ENCODE measurements at regions not wholly inside any gene's neighbourhood (a gene's known extent, or its start where the extent isn't known, plus 50 kb on each side); places are given as distances from the start of the nearest gene placed in this dataset.
"Not testable (repeated sequence)": the region's sequence is repeated elsewhere in the genome, so short reads cannot be mapped to it uniquely, and the experiment has no call there.

GRCh38 chr3:17823036-17823435 is 80.6 kb upstream of the TBC1D5 start:
- DNase-seq: no peak
- no peaks in the 10 kb centered on the region for H3K4me1 Mint-ChIP-seq
- no peaks in the 10 kb centered on the region for H3K36me3 Mint-ChIP-seq (ENCODE audit: low read depth)
- peaks cover 23% of the 10 kb centered on the region for H3K27me3 Mint-ChIP-seq
- H3K27ac Mint-ChIP-seq: no peak overlapping the region
- no peaks in the 10 kb centered on the region for H3K9me3 Mint-ChIP-seq
- CTCF ChIA-PET: interaction anchor here (2.2 kb wide), 1 partner anchor 18 kb away, joined by 7 read pairs; no protein-coding TSS in a partner anchor
- H3K4me3 Mint-ChIP-seq: no peak overlapping the region
- POLR2A ChIA-PET: no interaction called here

GRCh38 chr3:17820704-17821103 is 78.3 kb upstream of the TBC1D5 start:
- H3K36me3 Mint-ChIP-seq (ENCODE audit: low read depth): no peaks in the 10 kb centered on the region
- peaks cover 3% of the 10 kb centered on the region for H3K9me3 Mint-ChIP-seq
- no peaks in the 10 kb centered on the region for H3K4me1 Mint-ChIP-seq
- POLR2A ChIA-PET: no interaction called here
- DNase-seq: no peak
- peaks cover 15% of the 10 kb centered on the region for H3K27me3 Mint-ChIP-seq
- no peak overlapping the region for H3K4me3 Mint-ChIP-seq
- H3K27ac Mint-ChIP-seq: no peak overlapping the region
- CTCF ChIA-PET: no interaction called here

DNA sequence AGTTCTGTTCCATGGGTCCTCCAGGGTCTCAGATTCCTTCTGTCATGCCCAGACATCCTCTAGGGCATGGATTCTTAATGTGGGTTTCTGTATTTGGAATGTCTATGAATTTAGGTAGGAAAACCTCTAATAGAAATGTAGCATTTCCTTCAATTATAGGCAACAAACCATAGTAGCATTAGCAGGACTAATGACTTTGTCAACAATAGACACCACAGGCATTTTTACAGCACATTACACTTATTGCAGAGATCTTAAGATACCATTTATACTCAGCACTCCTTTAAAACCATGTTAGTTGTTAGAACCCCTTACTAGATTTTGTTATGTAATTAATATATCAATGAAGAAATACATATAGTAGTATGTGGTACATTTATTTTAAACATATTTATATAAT is 77.8 kb upstream of the TBC1D5 start:
- peaks cover 3% of the 10 kb centered on the region for H3K9me3 Mint-ChIP-seq
- no peak for DNase-seq
- no peaks in the 10 kb centered on the region for H3K36me3 Mint-ChIP-seq (ENCODE audit: low read depth)
- CTCF ChIA-PET: no interaction called here
- no peak overlapping the region for H3K27ac Mint-ChIP-seq
- POLR2A ChIA-PET: no interaction called here
- H3K27me3 Mint-ChIP-seq: peaks cover 11% of the 10 kb centered on the region
- H3K4me3 Mint-ChIP-seq: no peak overlapping the region
- no peaks in the 10 kb centered on the region for H3K4me1 Mint-ChIP-seq

DNA sequence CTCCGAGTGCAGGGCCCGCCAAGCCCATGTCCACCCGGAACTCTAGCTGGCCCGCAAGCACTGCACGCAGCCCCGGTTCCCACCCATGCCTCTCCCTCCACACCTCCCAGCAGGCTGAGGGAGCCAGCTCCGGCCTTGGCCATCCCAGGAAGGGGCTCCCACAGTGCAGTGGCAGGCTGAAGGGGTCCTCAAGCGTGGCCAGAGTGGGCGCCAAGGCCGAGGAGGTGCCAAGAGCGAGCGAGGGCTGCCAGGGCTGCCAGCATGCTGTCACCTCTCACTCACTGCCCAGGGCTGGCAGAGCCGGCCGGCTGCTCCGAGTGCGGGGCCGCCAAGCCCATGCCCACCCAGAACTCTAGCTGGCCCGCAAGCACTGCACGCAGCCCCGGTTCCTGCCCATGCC is 75.5 kb upstream of the TBC1D5 start:
- DNase-seq; H3K9me3 Mint-ChIP-seq; POLR2A ChIA-PET; H3K4me1 Mint-ChIP-seq; H3K27me3 Mint-ChIP-seq; H3K36me3 Mint-ChIP-seq (ENCODE audit: low read depth); H3K4me3 Mint-ChIP-seq; H3K27ac Mint-ChIP-seq; CTCF ChIA-PET: not testable (repeated sequence)

DNA sequence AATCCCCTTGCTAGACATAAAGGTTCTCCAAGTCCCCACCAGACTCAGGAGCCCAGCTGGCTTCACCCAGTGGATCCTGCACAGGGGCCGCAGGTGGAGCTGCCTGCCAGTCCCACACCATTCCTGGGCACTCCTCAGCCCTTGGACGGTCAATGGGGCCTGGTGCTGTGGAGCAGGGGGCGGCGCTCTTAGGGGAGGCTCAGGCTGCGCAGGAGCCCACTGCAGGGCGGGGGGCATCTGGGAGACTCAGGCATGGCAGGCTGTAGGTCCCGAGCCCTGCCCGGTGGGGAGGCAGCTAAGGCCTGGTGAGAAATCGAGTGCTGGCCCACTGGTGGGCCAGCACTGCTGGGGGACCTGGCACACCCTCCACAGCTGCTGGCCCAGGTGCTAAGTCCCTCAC is 75.1 kb upstream of the TBC1D5 start:
- ChIA-PET CTCF (no interaction called here), POLR2A (no interaction called here)

GRCh38 chr3:17816839-17817238 is 74.4 kb upstream of the TBC1D5 start:
- CTCF ChIA-PET; H3K9me3 Mint-ChIP-seq; H3K27ac Mint-ChIP-seq; H3K4me1 Mint-ChIP-seq; DNase-seq; H3K4me3 Mint-ChIP-seq; H3K27me3 Mint-ChIP-seq; H3K36me3 Mint-ChIP-seq (ENCODE audit: low read depth); POLR2A ChIA-PET: not testable (repeated sequence)

More for the DNA sequence above, 75.1 kb upstream of the TBC1D5 start:
- H3K9me3 Mint-ChIP-seq: peaks cover 3% of the 10 kb centered on the region
- H3K4me1 Mint-ChIP-seq: no peaks in the 10 kb centered on the region
- peaks cover 2% of the 10 kb centered on the region for H3K27me3 Mint-ChIP-seq
- no peak overlapping the region for H3K27ac Mint-ChIP-seq
- no peak overlapping the region for H3K4me3 Mint-ChIP-seq
- H3K36me3 Mint-ChIP-seq (ENCODE audit: low read depth): no peaks in the 10 kb centered on the region
- DNase-seq: no peak

DNA sequence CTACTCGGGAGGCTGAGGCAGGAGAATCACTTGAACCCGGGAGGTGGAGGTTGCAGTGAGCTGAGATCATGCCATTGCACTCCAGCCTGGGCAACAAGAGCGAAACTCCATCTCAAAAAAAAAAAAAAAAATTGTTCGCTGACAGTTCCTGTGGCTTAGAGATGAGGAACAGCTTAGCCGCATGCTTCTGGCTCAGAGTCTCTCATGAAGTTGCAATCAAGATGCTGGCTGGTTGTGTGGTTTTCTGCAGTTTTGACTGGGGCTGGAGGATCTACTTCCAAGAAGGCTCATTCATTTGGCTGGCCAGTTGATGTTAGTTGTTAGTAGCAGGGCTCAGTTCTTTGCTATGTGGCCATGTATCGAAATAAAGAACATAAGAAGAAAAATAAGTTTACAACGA is 69.9 kb upstream of the TBC1D5 start:
- not testable (repeated sequence) for H3K9me3 Mint-ChIP-seq; H3K27ac Mint-ChIP-seq; DNase-seq; H3K4me1 Mint-ChIP-seq; H3K36me3 Mint-ChIP-seq (ENCODE audit: low read depth); H3K4me3 Mint-ChIP-seq
- peaks cover 13% of the 10 kb centered on the region for H3K27me3 Mint-ChIP-seq
- ChIA-PET POLR2A (interaction anchor here (0.7 kb wide), 1 partner anchor 1748 kb away, joined by 3 read pairs; no protein-coding TSS in a partner anchor), CTCF (interaction anchor here (0.8 kb wide), 1 partner anchor 29 kb away, joined by 3 read pairs; no protein-coding TSS in a partner anchor)

DNA sequence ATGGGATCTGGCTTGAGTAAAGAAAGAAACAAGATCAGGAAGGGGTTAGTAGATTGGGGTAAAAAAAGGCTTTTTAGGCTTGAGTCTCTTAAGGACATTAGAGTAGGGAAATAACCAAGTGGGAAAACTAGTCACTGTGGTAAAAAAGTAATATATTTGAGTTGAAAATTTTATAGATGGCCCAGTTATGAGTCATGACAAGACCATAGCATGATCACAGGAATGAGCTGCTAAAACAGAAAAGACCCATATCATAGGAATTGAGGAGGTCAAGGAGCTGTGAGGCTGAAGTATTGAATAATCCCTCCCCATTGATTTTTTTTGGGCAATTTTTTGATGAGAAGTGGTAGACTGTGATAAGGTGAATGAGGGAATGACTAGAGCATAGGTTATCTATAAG is 69.2 kb upstream of the TBC1D5 start:
- DNase-seq: no peak
- CTCF ChIA-PET: interaction anchor here (0.8 kb wide), 1 partner anchor 29 kb away, joined by 3 read pairs; no protein-coding TSS in a partner anchor
- H3K9me3 Mint-ChIP-seq: peaks cover 2% of the 10 kb centered on the region

GRCh38 chr3:17810759-17811158 is 68.3 kb upstream of the TBC1D5 start:
- peaks cover 13% of the 10 kb centered on the region for H3K27me3 Mint-ChIP-seq
- POLR2A ChIA-PET: no interaction called here
- CTCF ChIA-PET: no interaction called here

More for the DNA sequence above, 69.2 kb upstream of the TBC1D5 start:
- Mint-ChIP-seq H3K4me1 (peaks cover 2% of the 10 kb centered on the region), H3K27ac (no peak overlapping the region), H3K36me3 (ENCODE audit: low read depth) (no peaks in the 10 kb centered on the region), H3K27me3 (peaks cover 13% of the 10 kb centered on the region), H3K4me3 (no peak overlapping the region)
- POLR2A ChIA-PET: no interaction called here

DNA sequence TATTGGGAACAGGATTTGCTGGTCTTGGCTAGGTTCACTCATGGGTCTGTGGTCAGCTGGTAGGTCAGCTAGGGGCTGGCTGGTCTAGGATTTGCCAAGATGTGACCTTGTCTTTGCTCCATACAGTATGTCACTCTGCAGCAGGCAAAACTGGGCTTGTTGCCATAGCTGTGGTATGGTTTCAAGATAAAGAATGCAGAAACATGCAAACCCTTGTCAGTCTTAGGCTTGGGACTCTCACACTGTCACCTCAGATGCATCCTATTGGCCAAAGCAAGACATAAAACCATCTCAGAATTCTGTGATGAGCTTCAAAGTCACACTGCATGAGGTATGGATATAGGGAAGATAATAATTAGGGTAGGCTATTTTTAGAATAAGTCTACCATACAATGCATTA is 66.6 kb upstream of the TBC1D5 start:
- Mint-ChIP-seq H3K4me1 (peaks cover 10% of the 10 kb centered on the region), H3K27me3 (peaks cover 13% of the 10 kb centered on the region), H3K9me3 (no peaks in the 10 kb centered on the region), H3K27ac (no peak overlapping the region), H3K36me3 (ENCODE audit: low read depth) (no peaks in the 10 kb centered on the region), H3K4me3 (no peak overlapping the region)
- DNase-seq: no peak
- ChIA-PET CTCF (no interaction called here), POLR2A (no interaction called here)

More at GRCh38 chr3:17810759-17811158, 68.3 kb upstream of the TBC1D5 start:
- H3K4me1 Mint-ChIP-seq: peaks cover 10% of the 10 kb centered on the region
- no peak overlapping the region for H3K27ac Mint-ChIP-seq
- no peaks in the 10 kb centered on the region for H3K36me3 Mint-ChIP-seq (ENCODE audit: low read depth)
- H3K9me3 Mint-ChIP-seq: no peaks in the 10 kb centered on the region
- DNase-seq: no peak
- no peak overlapping the region for H3K4me3 Mint-ChIP-seq

GRCh38 chr3:17806876-17807275 is 64.4 kb upstream of the TBC1D5 start:
- Mint-ChIP-seq H3K27ac (no peak overlapping the region), H3K27me3 (peaks cover 14% of the 10 kb centered on the region), H3K4me1 (peaks cover 10% of the 10 kb centered on the region), H3K4me3 (no peak overlapping the region), H3K9me3 (no peaks in the 10 kb centered on the region), H3K36me3 (ENCODE audit: low read depth) (no peaks in the 10 kb centered on the region)
- ChIA-PET POLR2A (interaction anchor here (0.6 kb wide), 1 partner anchor 64 kb away, joined by 3 read pairs; the partner anchor contains the start of gene TBC1D5), CTCF (no interaction called here)
- DNase-seq: no peak

- Mint-ChIP-seq H3K4me3 (no peak overlapping the region), H3K9me3 (no peaks in the 10 kb centered on the region), H3K27me3 (peaks cover 14% of the 10 kb centered on the region), H3K36me3 (ENCODE audit: low read depth) (no peaks in the 10 kb centered on the region), H3K27ac (no peak overlapping the region), H3K4me1 (peaks cover 10% of the 10 kb centered on the region)
- POLR2A ChIA-PET: no interaction called here
- peak; percentile 20 for DNase-seq
- CTCF ChIA-PET: no interaction called here
Measured at GRCh38 chr3:17806201-17806600, 63.8 kb upstream of the TBC1D5 start.

- Mint-ChIP-seq H3K36me3 (ENCODE audit: low read depth) (no peaks in the 10 kb centered on the region), H3K27ac (no peak overlapping the region), H3K4me1 (peaks cover 10% of the 10 kb centered on the region), H3K4me3 (no peak overlapping the region), H3K27me3 (peaks cover 11% of the 10 kb centered on the region), H3K9me3 (no peaks in the 10 kb centered on the region)
- ChIA-PET POLR2A (no interaction called here), CTCF (no interaction called here)
- no peak for DNase-seq
Measured at GRCh38 chr3:17805461-17805940, 63.1 kb upstream of the TBC1D5 start.

GRCh38 chr3:17802950-17803349 is 60.5 kb upstream of the TBC1D5 start:
- Mint-ChIP-seq H3K27me3 (peaks cover 2% of the 10 kb centered on the region), H3K36me3 (ENCODE audit: low read depth) (no peaks in the 10 kb centered on the region), H3K9me3 (no peaks in the 10 kb centered on the region), H3K4me3 (no peak overlapping the region), H3K4me1 (peaks cover 10% of the 10 kb centered on the region), H3K27ac (no peak overlapping the region)
- ChIA-PET POLR2A (no interaction called here), CTCF (interaction anchor here (1.2 kb wide), 1 partner anchor 38 kb away, joined by 3 read pairs; no protein-coding TSS in a partner anchor)
- DNase-seq: no peak

Measured in activated CD4-positive, alpha-beta memory T cell treated with anti-CD3 and anti-CD28 coated beads, Interleukin-2, amount 10 ng/mL, durations not matched to agents 7 days and 5 days (primary cell).